NCI-H774 (cell line): ENCODE measurements at regions not wholly inside any gene's neighbourhood (a gene's known extent, or its start where the extent isn't known, plus 50 kb on each side); places are given as distances from the start of the nearest gene placed in this dataset.

Source experiments
- DNase-seq: peaks from one replicate; lab custom pipeline; 2025; lab: John Stamatoyannopoulos, UW

GRCh38 chr13:40505196-40505595, 161.2 kb downstream of the FOXO1 start:
- DNase-seq: no peak
